ENCODE measurements at regions not wholly inside any gene's neighbourhood (a gene's known extent, or its start where the extent isn't known, plus 50 kb on each side); places are given as distances from the start of the nearest gene placed in this dataset.

GRCh38 chr9:26157411-26157810, 479.2 kb upstream of the TUSC1 start:
- H3K27ac ChIP-seq (ENCODE audit: low read depth, low read length) = no peak overlapping the region
- ChIA-PET POLR2A (no interaction called here), CTCF (no interaction called here)
- H3K4me3 ChIP-seq (ENCODE audit: low read depth, low read length) = no peak overlapping the region
- H3K27me3 ChIP-seq (ENCODE audit: control insufficient read depth, insufficient read depth, low read length) = no peaks in the 10 kb centered on the region
- TF ChIP-seq CTCF (IDR thresholded peaks at IDR 0.05; ENCODE audit: low read depth, low read length) = no peak
- no peak for DNase-seq (ENCODE audit: low read depth, low spot score)
- no peaks in the 10 kb centered on the region for H3K9me3 ChIP-seq (ENCODE audit: control insufficient read depth, insufficient read depth, low read length)

GRCh38 chr9:26152350-26152749, 474.1 kb upstream of the TUSC1 start:
- no peak for DNase-seq (ENCODE audit: low read depth, low spot score)
- no peak for TF ChIP-seq CTCF (IDR thresholded peaks at IDR 0.05; ENCODE audit: low read depth, low read length)
- no peaks in the 10 kb centered on the region for H3K27me3 ChIP-seq (ENCODE audit: control insufficient read depth, insufficient read depth, low read length)
- POLR2A ChIA-PET = no interaction called here
- H3K4me3 ChIP-seq (ENCODE audit: low read depth, low read length) = no peak overlapping the region
- no peaks in the 10 kb centered on the region for H3K9me3 ChIP-seq (ENCODE audit: control insufficient read depth, insufficient read depth, low read length)
- no peak overlapping the region for H3K27ac ChIP-seq (ENCODE audit: low read depth, low read length)
- CTCF ChIA-PET = no interaction called here

- no peaks in the 10 kb centered on the region for H3K9me3 ChIP-seq (ENCODE audit: control insufficient read depth, insufficient read depth, low read length)
- ChIA-PET CTCF (no interaction called here), POLR2A (no interaction called here)
- no peak overlapping the region for H3K27ac ChIP-seq (ENCODE audit: low read depth, low read length)
- no peak for DNase-seq (ENCODE audit: low read depth, low spot score)
- no peaks in the 10 kb centered on the region for H3K27me3 ChIP-seq (ENCODE audit: control insufficient read depth, insufficient read depth, low read length)
- no peak overlapping the region for H3K4me3 ChIP-seq (ENCODE audit: low read depth, low read length)
- TF ChIP-seq CTCF (IDR thresholded peaks at IDR 0.05; ENCODE audit: low read depth, low read length) = no peak
Measured at GRCh38 chr9:26148128-26148527, 469.9 kb upstream of the TUSC1 start.

- H3K27ac ChIP-seq (ENCODE audit: low read depth, low read length) = no peak overlapping the region
Measured at GRCh38 chr9:26145938-26146337, 467.7 kb upstream of the TUSC1 start.

GRCh38 chr9:26142631-26143030, 464.4 kb upstream of the TUSC1 start:
- POLR2A ChIA-PET = interaction anchor here (0.6 kb wide), 1 partner anchor 729 kb away, joined by 3 read pairs; no protein-coding TSS in a partner anchor

More at GRCh38 chr9:26145938-26146337, 467.7 kb upstream of the TUSC1 start:
- H3K27me3 ChIP-seq (ENCODE audit: control insufficient read depth, insufficient read depth, low read length) = no peaks in the 10 kb centered on the region
- POLR2A ChIA-PET = no interaction called here
- CTCF ChIA-PET = interaction anchor here (2.0 kb wide), 1 partner anchor 180 kb away, joined by 4 read pairs; no protein-coding TSS in a partner anchor
- H3K4me3 ChIP-seq (ENCODE audit: low read depth, low read length) = no peak overlapping the region
- DNase-seq (ENCODE audit: low read depth, low spot score) = no peak
- TF ChIP-seq CTCF (IDR thresholded peaks at IDR 0.05; ENCODE audit: low read depth, low read length) = no peak
- H3K9me3 ChIP-seq (ENCODE audit: control insufficient read depth, insufficient read depth, low read length) = no peaks in the 10 kb centered on the region

More at GRCh38 chr9:26142631-26143030, 464.4 kb upstream of the TUSC1 start:
- Histone ChIP-seq H3K9me3 (ENCODE audit: control insufficient read depth, insufficient read depth, low read length) (no peaks in the 10 kb centered on the region), H3K27me3 (ENCODE audit: control insufficient read depth, insufficient read depth, low read length) (no peaks in the 10 kb centered on the region), H3K4me3 (ENCODE audit: low read depth, low read length) (no peak overlapping the region), H3K27ac (ENCODE audit: low read depth, low read length) (no peak overlapping the region)
- CTCF ChIA-PET = no interaction called here
- no peak for TF ChIP-seq CTCF (IDR thresholded peaks at IDR 0.05; ENCODE audit: low read depth, low read length)
- DNase-seq (ENCODE audit: low read depth, low spot score) = no peak

Data from AG04450 (cell line).